HG03571 (cell line): ENCODE measurements at regions not wholly inside any gene's neighbourhood (a gene's known extent, or its start where the extent isn't known, plus 50 kb on each side); places are given as distances from the start of the nearest gene placed in this dataset.

Experiments
- ATAC-seq: cut with Tn5 transposase; IDR thresholded peaks from one replicate; pipeline ENCODE4 v1.9.1; 2021; ENCODE audit not compliant: unreplicated experiment

DNA sequence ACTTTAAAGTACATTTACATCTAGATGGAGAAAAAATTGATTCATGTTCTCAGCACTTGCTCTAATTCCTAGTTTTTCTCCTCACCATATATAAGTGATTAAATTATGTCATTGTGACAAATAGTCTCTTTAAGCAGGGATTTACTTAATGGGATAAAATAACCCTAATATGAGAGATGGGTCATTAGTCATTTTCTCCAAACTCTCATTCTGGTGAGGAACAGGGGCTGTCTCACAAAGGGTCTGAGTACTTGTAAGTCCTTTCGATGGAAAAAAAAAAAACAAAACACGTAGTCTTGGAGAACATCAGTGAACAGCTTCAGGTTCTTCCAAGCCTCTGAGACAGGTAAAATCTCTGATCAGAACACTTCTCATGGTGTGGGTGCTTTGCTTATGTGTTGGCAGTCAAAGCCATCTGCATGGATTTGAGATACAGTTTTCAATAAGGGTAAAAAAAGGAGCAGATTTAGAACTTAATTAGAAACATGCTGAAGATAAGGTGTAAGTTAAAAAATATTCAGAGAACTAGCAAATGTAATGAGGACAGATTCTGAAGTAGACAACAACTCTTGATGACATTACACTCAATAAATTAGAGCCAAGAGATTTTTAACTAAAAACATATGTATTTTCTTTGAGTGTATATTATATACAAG is 1668.9 kb upstream of the MIR17HG start:
- no peak for ATAC-seq

DNA sequence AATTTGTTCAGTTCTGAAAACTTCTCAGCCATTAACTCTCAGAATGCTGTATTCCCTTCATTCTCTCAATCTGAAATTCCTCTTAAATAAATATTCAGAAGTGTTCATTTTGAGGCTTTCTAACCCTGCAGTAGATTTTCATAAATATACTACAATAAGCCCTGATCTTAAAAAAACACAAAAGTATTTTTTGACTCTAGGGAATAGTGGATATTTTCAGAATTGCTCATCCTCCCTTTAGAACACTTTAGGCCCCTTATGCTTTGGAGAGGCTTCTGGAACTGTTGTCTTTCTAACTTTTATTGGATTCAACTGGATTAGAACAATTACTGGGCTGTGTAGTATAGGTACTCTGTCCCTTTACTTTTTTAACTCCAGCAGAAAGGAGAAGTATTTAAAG is 1662.6 kb upstream of the MIR17HG start:
- no peak for ATAC-seq

DNA sequence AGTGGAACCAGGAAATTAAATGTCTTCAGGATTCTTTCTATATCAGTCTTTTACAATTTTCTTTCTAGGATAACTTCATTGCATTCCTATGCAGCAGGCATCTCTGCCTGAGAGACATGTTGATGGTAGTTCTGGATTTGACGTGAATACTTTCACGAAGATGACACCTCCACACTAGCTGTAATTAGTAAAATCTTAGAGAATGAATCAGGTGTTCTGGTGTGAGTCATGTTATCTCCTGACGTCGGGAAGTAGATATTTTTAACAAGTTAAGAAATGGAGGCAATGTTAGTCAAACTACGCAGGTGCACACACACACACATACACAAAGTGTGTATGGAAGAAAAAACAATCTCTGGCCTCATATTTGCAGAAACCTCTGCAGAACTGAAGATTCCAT is 1661.3 kb upstream of the MIR17HG start:
- no peak for ATAC-seq

DNA sequence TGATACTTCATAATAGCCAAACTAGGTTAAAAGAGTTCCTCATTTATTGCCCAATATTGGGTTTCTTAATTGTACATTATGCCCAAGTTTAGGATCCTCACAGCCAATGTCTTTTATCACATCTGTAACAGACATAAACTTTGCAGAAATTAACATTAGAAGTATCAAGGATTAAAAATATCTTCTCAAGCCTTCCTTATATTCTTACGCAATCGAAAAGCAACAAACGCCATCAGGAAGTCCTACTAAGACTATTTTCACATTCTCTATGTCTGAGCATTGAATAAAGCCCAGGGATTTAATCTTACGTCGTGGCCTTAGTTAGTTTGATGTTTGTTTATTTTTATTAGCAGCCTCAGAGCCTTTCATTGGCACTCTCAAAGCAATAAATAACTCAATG is 1660.4 kb upstream of the MIR17HG start:
- no peak for ATAC-seq

DNA sequence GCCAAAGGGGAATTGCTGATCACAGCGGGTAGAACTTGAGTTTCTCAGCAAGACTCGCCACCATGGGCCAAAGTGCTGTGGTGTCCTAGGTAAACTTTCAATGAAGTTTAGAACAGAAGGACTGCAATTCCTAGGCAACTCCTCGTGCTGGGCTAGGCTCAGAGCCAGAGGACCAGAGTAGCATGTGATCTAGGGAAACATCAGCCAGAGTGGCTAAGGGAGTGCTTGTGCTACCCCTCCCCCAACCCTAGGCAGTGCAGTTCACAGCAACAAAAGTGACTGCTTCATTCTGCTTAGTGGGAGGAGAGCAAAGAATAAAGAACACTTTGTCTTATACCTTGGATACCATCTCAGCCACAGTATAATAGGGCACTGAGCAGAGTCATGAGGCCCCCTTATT is 1658.6 kb upstream of the MIR17HG start:
- ATAC-seq: no peak

DNA sequence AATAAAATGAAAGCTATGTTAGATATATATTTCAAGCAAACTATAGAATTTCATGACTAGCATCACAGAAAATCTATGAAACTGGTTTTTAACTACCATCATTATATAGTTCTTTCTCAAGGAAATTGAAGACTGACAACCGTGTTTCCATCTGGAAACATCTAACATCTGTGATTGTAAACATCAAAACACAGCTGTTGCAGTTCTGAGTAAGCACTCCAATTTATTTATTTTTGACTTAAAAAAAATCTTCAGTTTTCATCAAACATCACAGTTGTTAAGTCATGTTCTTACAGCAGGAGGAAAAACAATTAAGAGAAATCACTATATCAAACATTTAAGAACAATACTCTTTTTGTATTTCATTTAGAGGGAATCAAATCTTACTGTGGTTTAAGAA is 1653.0 kb upstream of the MIR17HG start:
- no peak for ATAC-seq

DNA sequence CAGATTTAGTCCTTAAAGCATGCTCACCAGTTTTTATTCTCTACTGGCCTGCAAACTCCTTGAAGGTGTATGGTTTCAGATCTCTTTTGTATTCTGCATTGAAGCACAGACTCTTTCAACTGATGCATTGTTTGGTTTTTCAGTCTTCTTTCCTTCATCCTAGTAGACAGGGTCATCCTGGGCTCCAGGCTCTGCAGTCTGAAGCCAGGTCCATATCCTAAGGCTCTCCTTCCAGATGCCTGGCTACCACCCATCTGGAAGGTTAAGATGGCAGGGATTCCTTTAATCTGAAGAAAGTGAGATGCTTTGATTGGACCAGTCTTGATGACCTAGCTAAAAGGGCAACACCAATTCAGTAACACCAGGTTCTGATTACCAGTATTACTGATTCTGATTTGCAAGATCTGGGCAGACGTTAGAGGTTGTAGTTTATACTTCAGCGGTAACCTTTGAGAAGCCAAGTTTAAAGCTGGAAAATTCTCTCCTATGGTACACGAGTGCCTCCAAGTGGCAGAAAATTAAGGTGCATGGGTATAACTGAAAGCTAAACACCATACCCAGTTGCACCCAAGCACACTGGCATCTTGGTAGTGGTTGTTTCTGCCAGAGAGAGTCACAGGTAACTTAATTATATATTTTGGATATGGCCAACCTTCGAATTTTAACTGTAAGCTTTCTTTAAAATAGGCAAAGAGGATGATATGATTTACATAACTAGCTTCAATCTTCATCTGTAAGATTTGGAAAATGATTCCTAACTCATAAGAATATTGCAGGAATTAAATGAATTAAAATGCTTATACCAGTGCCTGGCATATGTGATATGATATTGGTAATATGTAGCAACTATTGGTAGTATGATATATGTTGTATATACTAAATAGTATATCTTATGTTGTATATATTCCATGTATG is 1651.9 kb upstream of the MIR17HG start:
- ATAC-seq: no peak

DNA sequence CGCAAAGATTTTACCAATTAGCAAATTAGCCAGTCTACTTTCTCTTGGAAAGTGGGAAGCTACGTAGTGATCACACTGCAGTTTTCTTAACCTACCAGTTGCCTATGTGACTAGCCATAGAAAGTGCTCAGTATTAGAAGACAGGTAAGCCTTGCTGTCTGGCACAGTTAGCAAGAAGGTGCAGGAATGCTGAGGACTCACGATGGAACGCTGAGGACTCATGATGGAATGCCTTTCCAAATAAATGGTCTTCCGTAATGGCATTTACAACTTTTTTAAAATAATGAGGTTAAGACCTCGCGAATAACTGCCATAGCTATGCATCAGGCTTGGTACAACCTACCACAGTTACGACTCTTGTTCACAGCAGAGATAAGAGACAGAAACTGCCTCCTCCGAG is 1645.6 kb upstream of the MIR17HG start:
- ATAC-seq: no peak

DNA sequence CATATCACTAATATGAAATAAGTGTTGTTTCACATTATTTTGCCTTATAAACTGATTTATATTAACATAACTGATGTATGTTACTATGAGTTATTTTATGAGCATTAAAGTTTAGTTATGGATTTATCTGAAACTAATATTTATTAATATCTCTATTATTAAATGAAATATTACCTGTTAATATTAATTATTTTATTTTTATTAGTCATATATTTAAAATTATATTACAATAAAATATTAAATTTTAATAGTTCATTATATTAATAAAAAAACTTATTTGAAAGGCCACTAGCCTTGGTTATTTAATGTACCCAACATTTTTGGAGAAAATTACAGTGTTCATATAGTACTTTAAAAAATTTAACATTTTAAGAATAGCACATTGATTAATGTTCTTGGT is 1643.4 kb upstream of the MIR17HG start:
- ATAC-seq: no peak

DNA sequence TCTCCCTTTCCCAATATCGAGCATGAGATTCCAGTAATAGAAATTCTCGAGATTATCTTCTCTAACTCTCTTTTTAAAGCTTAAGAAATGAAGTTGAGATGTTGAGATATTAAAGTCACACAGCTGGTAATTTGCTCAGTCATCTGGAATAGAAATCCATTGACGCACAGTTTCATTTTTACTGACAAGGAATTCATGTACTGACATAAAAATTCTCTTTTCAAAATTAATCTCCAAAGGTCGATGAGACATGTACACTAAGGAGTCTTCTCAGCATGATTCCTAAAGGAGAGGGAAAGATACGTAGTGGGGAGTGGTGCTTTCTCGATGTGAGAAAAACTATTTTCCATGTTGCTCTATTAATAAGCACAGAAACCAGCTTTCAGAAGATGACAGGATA is 1639.5 kb upstream of the MIR17HG start:
- no peak for ATAC-seq

DNA sequence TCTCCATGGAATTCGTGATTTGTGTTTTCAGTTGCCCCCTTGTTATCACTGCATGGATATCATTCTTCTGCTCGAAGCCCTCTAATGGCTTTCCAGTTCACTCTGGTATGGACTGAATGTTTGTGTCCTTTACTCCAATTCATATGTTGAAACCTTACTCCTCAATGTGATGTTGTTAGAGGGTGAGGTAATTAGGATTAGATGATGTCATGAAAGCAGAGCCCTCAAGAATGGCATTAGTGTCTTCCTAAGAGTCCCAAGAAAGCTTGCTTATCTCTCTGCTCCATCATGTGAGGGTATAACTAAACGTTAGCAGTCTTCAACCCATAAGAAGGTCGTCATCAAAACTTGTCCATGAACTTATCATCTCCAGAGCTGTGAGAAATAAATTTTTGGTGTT is 1626.3 kb upstream of the MIR17HG start:
- ATAC-seq: no peak

DNA sequence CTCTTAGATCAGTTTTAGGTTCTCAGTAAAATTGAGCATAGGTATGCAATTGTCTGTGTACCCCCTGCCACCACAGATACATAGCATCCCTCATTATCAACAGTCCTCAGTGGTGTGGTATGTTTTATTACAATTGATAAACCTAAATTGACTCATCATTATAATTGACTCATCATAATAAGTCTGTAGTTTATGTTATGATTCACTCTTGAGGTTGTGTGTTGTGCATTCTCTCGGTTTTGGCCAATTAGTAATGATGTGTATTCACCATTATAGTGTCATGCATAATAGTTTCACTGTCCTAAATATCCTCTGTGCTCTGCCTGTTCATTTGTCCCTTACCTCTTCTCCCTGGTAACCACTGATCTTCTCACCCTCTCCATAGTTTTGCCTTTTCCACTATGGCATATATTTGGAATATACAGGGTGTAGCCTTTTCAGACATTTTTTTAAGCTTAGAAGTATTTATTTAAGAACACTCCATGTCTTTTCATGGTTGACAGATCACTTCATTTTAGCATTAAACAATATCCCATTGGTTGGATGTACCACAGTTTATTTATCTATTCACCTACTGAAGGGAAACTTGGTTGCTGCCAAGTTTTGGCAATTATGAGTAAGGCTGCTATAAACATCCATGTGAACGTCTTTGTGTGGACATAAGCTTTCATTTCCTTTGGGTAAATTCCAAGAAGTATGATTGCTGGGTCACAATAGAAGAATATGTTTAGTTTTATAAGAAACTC is 1620.6 kb upstream of the MIR17HG start:
- no peak for ATAC-seq

DNA sequence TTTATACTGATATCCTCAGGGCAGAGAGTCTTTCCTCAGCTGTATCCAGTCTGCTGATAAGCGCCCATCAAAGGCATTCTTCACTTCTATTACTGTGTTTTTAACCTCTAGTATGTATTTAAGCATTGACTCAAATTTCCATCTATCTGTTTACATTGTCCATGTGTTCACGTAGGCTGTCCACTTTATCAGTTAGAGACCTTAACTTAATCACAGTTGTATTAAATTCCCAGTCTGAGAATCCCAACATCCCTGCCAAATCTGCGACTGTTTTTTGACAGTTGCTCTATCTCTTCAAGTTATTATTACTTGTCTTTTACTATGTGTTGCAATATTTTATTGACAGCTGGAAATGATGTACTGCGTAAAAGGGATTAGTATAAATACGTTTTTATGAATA is 1613.7 kb upstream of the MIR17HG start:
- ATAC-seq: no peak

DNA sequence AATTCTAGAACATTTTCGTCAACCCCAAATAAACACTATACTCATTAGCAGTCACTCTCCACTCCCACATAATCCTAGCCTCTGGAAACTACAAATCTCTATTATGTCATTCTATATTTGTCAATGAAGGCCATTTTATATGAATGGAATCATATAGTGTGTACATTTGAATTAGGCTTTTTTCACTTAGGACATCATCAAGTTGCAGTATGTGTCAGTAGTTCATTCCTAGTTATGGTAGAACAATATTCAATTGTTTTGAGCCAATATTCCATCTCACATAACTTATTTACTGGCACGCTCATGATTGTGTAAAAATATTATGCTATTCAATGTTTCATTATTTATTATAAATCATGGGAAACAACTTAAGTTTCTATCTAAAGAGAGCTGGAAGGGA is 1610.4 kb upstream of the MIR17HG start:
- ATAC-seq: no peak

DNA sequence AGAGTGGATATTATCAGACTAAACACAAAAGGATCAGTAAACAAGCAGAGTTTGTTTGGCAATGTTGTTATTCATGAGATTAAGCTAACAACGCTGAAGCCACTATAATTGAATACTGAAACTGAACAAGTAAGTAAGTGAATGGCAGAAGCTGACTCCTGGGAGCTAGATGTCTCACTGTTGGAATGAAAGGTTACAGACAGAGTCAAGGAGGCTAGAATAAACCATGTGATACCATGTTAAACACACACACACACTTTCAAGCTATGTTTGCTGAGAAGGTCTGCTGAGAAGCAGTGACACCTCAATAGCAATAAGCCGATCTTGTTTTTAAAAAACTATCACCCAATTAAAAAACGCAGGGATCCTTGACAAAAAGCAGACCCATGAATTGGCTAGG is 1609.4 kb upstream of the MIR17HG start:
- ATAC-seq: no peak

DNA sequence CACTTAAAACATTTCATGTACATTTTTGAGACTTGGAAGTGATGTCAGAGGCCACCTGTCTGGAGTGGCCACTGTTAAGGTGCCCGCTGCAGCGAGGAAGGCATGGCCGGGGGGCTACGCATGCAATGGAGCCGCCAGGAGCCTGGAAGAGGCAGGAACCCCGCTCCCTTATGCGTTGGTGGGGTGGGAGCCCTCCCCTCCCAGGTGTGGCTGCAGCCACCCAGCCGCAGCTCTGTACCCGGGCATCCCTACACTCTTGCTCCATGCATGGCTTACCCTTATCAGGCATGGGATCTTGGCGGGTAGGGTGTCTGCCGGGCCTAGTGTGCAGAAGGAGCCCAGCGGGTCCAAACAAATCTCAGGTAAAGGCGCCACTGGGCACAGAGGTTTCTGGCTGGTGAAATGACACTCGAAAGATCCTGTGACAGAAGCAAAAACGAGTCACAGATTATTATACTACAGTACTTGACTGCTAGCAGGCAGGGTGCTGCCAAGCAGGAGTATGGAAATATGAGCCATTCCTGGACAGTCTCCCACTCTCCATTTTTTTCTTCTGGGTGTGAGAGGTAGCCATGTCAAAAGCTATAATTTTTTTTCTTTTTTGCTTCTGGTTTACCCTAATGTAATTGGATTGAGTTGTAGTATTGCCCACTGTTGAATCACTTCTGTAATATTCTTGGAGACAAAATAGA is 1606.3 kb upstream of the MIR17HG start:
- no peak for ATAC-seq

DNA sequence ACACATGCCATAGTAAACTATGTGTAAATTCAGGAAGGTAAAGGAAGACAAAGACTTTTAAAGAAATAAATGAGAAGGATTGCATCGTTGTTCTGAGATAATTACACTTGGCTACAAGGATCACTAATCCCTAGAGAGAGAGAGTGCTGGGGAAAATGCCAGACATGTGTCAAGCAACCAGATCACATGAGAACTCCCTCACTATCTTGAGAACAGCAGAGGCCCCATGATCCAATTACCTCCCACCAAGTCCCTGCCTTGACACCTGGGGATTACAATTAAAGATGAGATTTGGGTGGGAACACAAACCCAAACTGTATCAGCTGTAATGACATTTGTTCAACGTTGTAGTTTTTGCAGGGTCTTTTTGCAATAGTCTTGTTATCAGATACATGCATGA is 1600.9 kb upstream of the MIR17HG start:
- ATAC-seq: no peak

DNA sequence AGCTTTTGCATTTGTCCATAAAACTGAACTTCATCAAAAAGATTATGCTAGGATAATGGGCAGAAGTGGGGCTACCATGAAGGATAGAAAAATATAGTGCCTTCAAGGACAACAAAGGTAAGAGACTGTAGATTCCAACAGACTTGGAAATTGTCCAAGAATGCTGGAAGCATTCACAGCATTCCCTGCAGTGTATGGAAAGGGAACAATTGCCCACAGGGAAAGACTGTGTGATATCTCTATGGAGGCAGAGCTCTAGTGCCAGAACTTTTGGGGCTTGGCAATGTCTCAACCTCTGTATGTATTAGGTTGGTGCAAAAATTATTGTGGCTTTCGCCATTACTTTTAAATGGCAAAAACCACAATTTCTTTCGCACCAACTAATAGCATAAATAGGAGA is 1598.8 kb upstream of the MIR17HG start:
- no peak for ATAC-seq

DNA sequence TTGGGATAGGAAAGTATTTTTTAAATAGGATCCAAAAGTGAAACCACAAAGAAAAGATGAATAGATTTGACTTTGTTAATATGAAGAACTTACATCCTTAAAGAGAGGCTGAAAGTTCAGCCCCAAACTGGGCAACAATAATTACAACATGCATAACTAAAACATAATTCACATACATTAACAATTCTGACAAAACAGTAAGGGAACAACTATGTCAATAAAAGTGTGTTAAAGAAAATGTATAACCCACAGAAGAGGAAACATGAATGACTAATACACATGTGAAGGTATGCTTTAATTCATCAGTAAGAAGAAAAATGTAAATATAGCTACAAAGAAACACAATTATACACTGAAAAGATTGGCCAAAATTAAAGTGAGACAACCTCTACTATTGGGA is 1597.6 kb upstream of the MIR17HG start:
- no peak for ATAC-seq

DNA sequence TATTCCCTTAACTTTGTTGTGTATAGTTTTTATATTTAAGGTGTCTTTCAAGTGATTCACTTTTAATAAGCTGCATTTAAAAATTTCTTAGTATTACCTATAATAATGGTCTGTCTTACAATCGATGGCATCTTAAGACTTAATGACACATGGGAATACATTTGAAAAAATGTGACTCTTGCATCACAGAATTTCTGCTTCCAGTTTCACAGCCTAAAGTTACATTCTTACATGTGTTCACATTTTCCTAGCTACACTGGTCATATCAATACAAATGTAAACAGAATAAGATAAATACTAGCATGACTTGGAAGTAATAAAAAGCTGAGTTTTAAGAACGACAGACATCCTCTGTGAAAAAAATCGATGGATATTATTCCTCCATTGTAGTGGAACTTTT is 1597.1 kb upstream of the MIR17HG start:
- ATAC-seq: no peak

DNA sequence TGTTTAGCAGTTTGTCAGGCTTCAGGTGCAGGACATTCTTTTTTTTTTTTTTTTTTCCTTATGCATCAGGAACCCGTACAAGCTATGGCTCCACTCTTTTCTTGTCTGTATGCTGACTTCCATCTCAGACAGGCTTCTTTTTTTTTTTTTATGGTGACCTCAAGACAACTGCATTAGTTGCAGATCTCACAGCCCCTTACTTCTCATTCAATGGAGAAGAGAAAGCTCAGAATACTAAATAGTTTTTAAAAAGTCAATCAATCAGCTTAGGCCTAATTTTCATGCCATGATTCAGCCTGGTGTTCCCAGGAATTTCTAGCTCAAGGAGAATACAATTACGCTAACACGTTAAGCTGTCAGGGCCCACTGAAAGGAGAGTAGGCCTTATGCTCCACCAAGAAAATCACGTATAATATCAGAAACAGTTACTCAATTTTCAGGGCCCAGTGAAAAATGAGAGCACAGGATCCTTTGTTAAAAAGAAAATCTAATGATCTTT is 1596.0 kb upstream of the MIR17HG start:
- no peak for ATAC-seq
